ENCODE measurements at regions not wholly inside any gene's neighbourhood (a gene's known extent, or its start where the extent isn't known, plus 50 kb on each side); places are given as distances from the start of the nearest gene placed in this dataset.

DNA sequence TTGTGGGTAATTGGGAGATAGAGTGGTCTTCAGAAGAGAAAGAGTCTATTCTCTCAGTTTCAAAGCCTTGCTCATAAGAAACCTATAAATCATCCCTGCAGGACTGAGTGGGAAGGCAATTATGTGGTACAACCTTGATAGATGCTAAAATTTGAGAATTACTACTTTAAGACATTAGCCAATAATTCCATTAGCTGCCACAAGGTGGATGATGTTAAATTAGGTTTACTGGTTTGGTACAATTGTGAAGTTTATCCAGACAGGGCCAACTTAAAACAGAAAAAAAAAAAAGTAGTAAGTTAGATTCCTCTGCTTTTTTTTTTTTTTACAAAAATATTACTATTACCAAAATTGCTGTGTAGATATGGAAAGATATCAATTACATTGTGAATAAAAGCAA lies 73.2 kb upstream of the AMOT start:
- TF ChIP-seq, protein P1, sequence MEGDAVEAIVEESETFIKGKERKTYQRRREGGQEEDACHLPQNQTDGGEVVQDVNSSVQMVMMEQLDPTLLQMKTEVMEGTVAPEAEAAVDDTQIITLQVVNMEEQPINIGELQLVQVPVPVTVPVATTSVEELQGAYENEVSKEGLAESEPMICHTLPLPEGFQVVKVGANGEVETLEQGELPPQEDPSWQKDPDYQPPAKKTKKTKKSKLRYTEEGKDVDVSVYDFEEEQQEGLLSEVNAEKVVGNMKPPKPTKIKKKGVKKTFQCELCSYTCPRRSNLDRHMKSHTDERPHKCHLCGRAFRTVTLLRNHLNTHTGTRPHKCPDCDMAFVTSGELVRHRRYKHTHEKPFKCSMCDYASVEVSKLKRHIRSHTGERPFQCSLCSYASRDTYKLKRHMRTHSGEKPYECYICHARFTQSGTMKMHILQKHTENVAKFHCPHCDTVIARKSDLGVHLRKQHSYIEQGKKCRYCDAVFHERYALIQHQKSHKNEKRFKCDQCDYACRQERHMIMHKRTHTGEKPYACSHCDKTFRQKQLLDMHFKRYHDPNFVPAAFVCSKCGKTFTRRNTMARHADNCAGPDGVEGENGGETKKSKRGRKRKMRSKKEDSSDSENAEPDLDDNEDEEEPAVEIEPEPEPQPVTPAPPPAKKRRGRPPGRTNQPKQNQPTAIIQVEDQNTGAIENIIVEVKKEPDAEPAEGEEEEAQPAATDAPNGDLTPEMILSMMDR (conservative IDR thresholded peaks at IDR 0.05; ENCODE audit: low read length), result peak; percentile 27
- no peak for TF ChIP-seq EZH2phosphoT487 (IDR thresholded peaks at IDR 0.05; ENCODE audit: borderline replicate concordance)
